SK-N-SH treated with all-trans-retinoic acid at 6 μM for 48 hours (cell line): ENCODE measurements at regions not wholly inside any gene's neighbourhood (a gene's known extent, or its start where the extent isn't known, plus 50 kb on each side); places are given as distances from the start of the nearest gene placed in this dataset.

Source experiments
- ZFP30 ChIP-seq: fragments of 450-650 bp; formaldehyde crosslinking; IDR thresholded peaks from 2 replicates; pipeline ENCODE4 v1.5.0; 2022; ENCODE audit warnings: mild to moderate bottlenecking, moderate library complexity
- ZNF8 ChIP-seq: fragments of 450-650 bp; formaldehyde crosslinking; IDR thresholded peaks from 2 replicates; pipeline ENCODE4 v1.5.0; 2020; ENCODE audit warnings: mild to moderate bottlenecking, moderate library complexity
- TF ChIP-seq, protein P1 (sequence below): fragments of 250-450 bp; sonication (Bioruptor Pico); IDR thresholded peaks from 2 replicates; pipeline ENCODE4 v1.8.0; 2020; ENCODE audit warnings: mild to moderate bottlenecking, moderate library complexity, borderline replicate concordance

DNA sequence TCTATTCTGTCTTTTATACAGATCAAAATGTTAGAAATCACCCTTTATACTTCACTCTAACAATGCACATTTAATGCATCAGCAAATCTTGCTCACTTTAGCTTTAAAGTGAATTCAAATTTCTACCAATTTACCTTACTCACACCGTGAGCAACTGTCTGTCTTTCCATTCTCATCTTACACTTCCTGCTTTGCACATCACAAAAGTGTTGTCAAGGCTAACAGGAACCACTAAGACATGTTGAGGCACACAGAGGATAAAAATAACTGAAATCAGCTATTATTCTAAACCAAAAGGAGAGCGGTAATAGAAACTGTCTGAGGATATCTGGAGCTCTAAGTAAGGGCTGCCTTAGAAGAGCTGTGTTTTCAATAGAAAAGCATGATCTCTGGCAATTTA lies 519.9 kb downstream of the ZBBX start:
- TF ChIP-seq, protein P1, sequence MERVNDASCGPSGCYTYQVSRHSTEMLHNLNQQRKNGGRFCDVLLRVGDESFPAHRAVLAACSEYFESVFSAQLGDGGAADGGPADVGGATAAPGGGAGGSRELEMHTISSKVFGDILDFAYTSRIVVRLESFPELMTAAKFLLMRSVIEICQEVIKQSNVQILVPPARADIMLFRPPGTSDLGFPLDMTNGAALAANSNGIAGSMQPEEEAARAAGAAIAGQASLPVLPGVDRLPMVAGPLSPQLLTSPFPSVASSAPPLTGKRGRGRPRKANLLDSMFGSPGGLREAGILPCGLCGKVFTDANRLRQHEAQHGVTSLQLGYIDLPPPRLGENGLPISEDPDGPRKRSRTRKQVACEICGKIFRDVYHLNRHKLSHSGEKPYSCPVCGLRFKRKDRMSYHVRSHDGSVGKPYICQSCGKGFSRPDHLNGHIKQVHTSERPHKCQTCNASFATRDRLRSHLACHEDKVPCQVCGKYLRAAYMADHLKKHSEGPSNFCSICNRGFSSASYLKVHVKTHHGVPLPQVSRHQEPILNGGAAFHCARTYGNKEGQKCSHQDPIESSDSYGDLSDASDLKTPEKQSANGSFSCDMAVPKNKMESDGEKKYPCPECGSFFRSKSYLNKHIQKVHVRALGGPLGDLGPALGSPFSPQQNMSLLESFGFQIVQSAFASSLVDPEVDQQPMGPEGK (CRISPR knock-in tag), result no peak
- TF ChIP-seq ZFP30 (CRISPR knock-in tag) (no peak), ZNF8 (no peak)
